Limb (tissue), 2 donors: ENCODE measurements at regions not wholly inside any gene's neighbourhood (a gene's known extent, or its start where the extent isn't known, plus 50 kb on each side); places are given as distances from the start of the nearest gene placed in this dataset.
"Not testable (repeated sequence)": the region's sequence is repeated elsewhere in the genome, so short reads cannot be mapped to it uniquely, and the experiment has no call there.

ENCODE experiments used
- DNase-seq, 2 donors: peaks; one replicate each; pipeline ENCODE4 v3.0.0-alpha.2; 2016; ENCODE audit errors: extremely low spot score in 2 of 2

- DNase-seq = no peak
Observed at GRCh38 chr4:167918077-167918476, 174.3 kb upstream of the ANXA10 start.

- no peak for DNase-seq
Observed at GRCh38 chr4:167930166-167930565, 162.2 kb upstream of the ANXA10 start.

GRCh38 chr4:167934216-167934615 lies 158.1 kb upstream of the ANXA10 start:
- no peak for DNase-seq

- DNase-seq = no peak
Observed at GRCh38 chr4:167939863-167940616, 152.3 kb upstream of the ANXA10 start.

- DNase-seq = no peak
Observed at GRCh38 chr4:167943872-167944505, 148.3 kb upstream of the ANXA10 start.

GRCh38 chr4:167944721-167945120 lies 147.6 kb upstream of the ANXA10 start:
- DNase-seq = no peak

GRCh38 chr4:167955006-167955405 lies 137.3 kb upstream of the ANXA10 start:
- DNase-seq = no peak

GRCh38 chr4:167956676-167957075 lies 135.7 kb upstream of the ANXA10 start:
- no peak for DNase-seq

GRCh38 chr4:167964766-167965373 lies 127.5 kb upstream of the ANXA10 start:
- DNase-seq = no peak

GRCh38 chr4:167966143-167966542 lies 126.2 kb upstream of the ANXA10 start:
- DNase-seq = no peak

- DNase-seq = no peak
Observed at GRCh38 chr4:167973513-167973912, 118.8 kb upstream of the ANXA10 start.

- DNase-seq = no peak
Observed at GRCh38 chr4:167985565-167985964, 106.8 kb upstream of the ANXA10 start.

GRCh38 chr4:167986044-167986443 lies 106.3 kb upstream of the ANXA10 start:
- no peak for DNase-seq

- no peak for DNase-seq
Observed at GRCh38 chr4:167987285-167987684, 105.1 kb upstream of the ANXA10 start.

GRCh38 chr4:167989815-167990214 lies 102.5 kb upstream of the ANXA10 start:
- no peak for DNase-seq

- not testable (repeated sequence) for DNase-seq
Observed at GRCh38 chr4:168008112-168008511, 84.2 kb upstream of the ANXA10 start.

GRCh38 chr4:168019019-168019651 lies 73.2 kb upstream of the ANXA10 start:
- DNase-seq = no peak

GRCh38 chr4:168019921-168020320 lies 72.4 kb upstream of the ANXA10 start:
- no peak for DNase-seq

GRCh38 chr4:168021666-168022065 lies 70.7 kb upstream of the ANXA10 start:
- no peak for DNase-seq

- no peak for DNase-seq
Observed at GRCh38 chr4:168028568-168028967, 63.8 kb upstream of the ANXA10 start.

GRCh38 chr4:168028970-168029597 lies 63.3 kb upstream of the ANXA10 start:
- DNase-seq = no peak

GRCh38 chr4:168037676-168038075 lies 54.7 kb upstream of the ANXA10 start:
- no peak for DNase-seq
